ENCODE measurements at regions not wholly inside any gene's neighbourhood (a gene's known extent, or its start where the extent isn't known, plus 50 kb on each side); places are given as distances from the start of the nearest gene placed in this dataset.

DNA sequence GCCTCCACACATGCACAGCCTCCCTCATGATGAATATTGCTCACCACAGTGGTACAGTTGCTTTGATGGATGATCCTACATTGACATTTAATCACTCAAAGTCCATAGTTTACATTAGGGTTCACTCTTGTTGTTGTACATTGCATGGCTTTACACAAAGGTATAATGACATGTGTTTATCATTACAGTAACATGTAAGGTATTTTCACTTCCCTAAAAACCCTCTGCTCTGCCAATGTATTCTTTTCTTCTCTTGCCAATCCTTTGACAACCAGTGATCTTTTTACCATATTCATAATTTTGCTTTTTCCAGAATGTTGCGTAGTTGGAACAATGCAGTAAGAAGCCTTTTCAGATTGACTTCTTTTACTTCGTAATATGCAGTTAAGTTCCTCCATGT lies 166.6 kb upstream of the KHDRBS2 start:
- TF ChIP-seq POLR2AphosphoS5 (IDR thresholded peaks at IDR 0.05; ENCODE audit: insufficient read depth, low read depth, low read length) (no peak), EZH2 (IDR thresholded peaks at IDR 0.05; ENCODE audit: borderline replicate concordance, low read depth, low read length, severe bottlenecking) (no peak), POLR2A (IDR thresholded peaks at IDR 0.05; ENCODE audit: low read depth, low read length) (no peak), JUN (IDR thresholded peaks at IDR 0.05; ENCODE audit: borderline replicate concordance, insufficient read depth, insufficient read length, low read depth) (no peak), MYC (IDR thresholded peaks at IDR 0.05; ENCODE audit: low read depth, low read length) (no peak), GATA2 (IDR thresholded peaks at IDR 0.05; ENCODE audit: insufficient read depth, insufficient read length, low read depth, low read length) (no peak)
- TF ChIP-seq, protein P1, sequence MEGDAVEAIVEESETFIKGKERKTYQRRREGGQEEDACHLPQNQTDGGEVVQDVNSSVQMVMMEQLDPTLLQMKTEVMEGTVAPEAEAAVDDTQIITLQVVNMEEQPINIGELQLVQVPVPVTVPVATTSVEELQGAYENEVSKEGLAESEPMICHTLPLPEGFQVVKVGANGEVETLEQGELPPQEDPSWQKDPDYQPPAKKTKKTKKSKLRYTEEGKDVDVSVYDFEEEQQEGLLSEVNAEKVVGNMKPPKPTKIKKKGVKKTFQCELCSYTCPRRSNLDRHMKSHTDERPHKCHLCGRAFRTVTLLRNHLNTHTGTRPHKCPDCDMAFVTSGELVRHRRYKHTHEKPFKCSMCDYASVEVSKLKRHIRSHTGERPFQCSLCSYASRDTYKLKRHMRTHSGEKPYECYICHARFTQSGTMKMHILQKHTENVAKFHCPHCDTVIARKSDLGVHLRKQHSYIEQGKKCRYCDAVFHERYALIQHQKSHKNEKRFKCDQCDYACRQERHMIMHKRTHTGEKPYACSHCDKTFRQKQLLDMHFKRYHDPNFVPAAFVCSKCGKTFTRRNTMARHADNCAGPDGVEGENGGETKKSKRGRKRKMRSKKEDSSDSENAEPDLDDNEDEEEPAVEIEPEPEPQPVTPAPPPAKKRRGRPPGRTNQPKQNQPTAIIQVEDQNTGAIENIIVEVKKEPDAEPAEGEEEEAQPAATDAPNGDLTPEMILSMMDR (IDR thresholded peaks at IDR 0.05; ENCODE audit: extremely low read depth in 1 of 2, insufficient read depth in 1 of 2, low read depth in 1 of 2, low read length in 2 of 2), result no peak
- TF ChIP-seq, protein P2, sequence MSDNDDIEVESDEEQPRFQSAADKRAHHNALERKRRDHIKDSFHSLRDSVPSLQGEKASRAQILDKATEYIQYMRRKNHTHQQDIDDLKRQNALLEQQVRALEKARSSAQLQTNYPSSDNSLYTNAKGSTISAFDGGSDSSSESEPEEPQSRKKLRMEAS (IDR thresholded peaks at IDR 0.05; ENCODE audit: insufficient read depth, insufficient read length), result no peak
